H1 (cell line): ENCODE measurements at regions not wholly inside any gene's neighbourhood (a gene's known extent, or its start where the extent isn't known, plus 50 kb on each side); places are given as distances from the start of the nearest gene placed in this dataset.

Source experiments
- CTCF ChIA-PET: fragments of 300-600 bp; sonication (Branson Sonifier 250); formaldehyde crosslinking; loops from one replicate; lab custom pipeline; 2021; ENCODE audit not compliant: partially characterized antibody; lab: Charles Lee
- POLR2A ChIA-PET: fragments of 300-600 bp; sonication (Branson Sonifier 250); formaldehyde crosslinking; loops from one replicate; lab custom pipeline; 2021; ENCODE audit warnings: inconsistent platforms; ENCODE audit not compliant: partially characterized antibody; lab: Charles Lee
- DNase-seq, 2 experiments: peaks; one replicate each; pipeline versions ENCODE4 v3.0.0 to v3.0.0-alpha.2; 2010 to 2022; ENCODE audit warnings: low spot score in 2 of 2, low read depth in 1 of 2, mixed read lengths in 1 of 2
- FAIRE-seq: peaks from 2 replicates; lab custom pipeline; 2011; peaks lifted over from hg19 to GRCh38; lab: Jason Lieb, UNC
- H2AFZ ChIP-seq: 2 replicates; pipeline ENCODE4 v1.8.1; 2012; ENCODE audit warnings: low read length, inconsistent platforms
- H2AK5ac ChIP-seq: 2 replicates; pipeline ENCODE4 v1.6.1; 2013; ENCODE audit warnings: low read depth, low read length
- H2BK120ac ChIP-seq: replicated peaks from 2 replicates; pipeline ENCODE3; 2013; ENCODE audit warnings: low read depth, low read length, inconsistent platforms
- H2BK12ac ChIP-seq: 2 replicates; pipeline ENCODE4 v1.6.1; 2013; ENCODE audit warnings: low read depth, low read length
- H2BK15ac ChIP-seq: 2 replicates; pipeline ENCODE4 v1.6.1; 2013; ENCODE audit warnings: low read length
- H2BK20ac ChIP-seq: 2 replicates; pipeline ENCODE4 v1.6.1; 2013; ENCODE audit warnings: low read length
- H2BK5ac ChIP-seq: 2 replicates; pipeline ENCODE4 v1.6.1; 2013; ENCODE audit warnings: low read depth, low read length
- H3K14ac ChIP-seq: 2 replicates; pipeline ENCODE4 v1.6.1; 2013; ENCODE audit warnings: inconsistent platforms; ENCODE audit not compliant: insufficient read length
- H3K18ac ChIP-seq: 2 replicates; pipeline ENCODE4 v1.6.1; 2013; ENCODE audit warnings: low read length; ENCODE audit errors: extremely low read depth
- H3K23ac ChIP-seq: 2 replicates; pipeline ENCODE4 v1.6.1; 2013; ENCODE audit warnings: inconsistent platforms; ENCODE audit not compliant: insufficient read length
- H3K23me2 ChIP-seq: 2 replicates; pipeline ENCODE4 v1.6.1; 2013; ENCODE audit warnings: low read depth, low read length
- H3K27ac ChIP-seq: 2 replicates; pipeline ENCODE4 v1.6.1; 2011; ENCODE audit warnings: low read depth, low read length, inconsistent platforms
- H3K27me3 ChIP-seq, 4 experiments: replicated peaks in 1 of 4; 1 replicate in 1 of 4; 2 replicates in 3 of 4; pipeline versions ENCODE4 v1.6.1 to v1.8.1; 2011 to 2013; ENCODE audit warnings: low read length in 3 of 4, mild to moderate bottlenecking in 3 of 4, inconsistent platforms in 2 of 4, mixed read lengths in 2 of 4, moderate library complexity in 1 of 4; ENCODE audit not compliant: control insufficient read depth in 3 of 4, insufficient read depth in 3 of 4; ENCODE audit errors: extremely low read depth in 1 of 4
- H3K36me3 ChIP-seq, 4 experiments: 2 replicates each; pipeline versions ENCODE4 v1.6.1 to v1.8.1; 2011 to 2013; ENCODE audit warnings: mild to moderate bottlenecking in 4 of 4, low read length in 3 of 4, moderate library complexity in 2 of 4, control low read depth in 1 of 4, inconsistent platforms in 1 of 4; ENCODE audit not compliant: insufficient read depth in 4 of 4, control insufficient read depth in 2 of 4
- H3K4ac ChIP-seq: replicated peaks from 2 replicates; pipeline ENCODE3; 2013; ENCODE audit warnings: low read length, low read depth, mixed read lengths, inconsistent platforms; ENCODE audit not compliant: insufficient read length
- H3K4me1 ChIP-seq, 4 experiments: replicated peaks in 1 of 4; 1 replicate in 1 of 4; 2 replicates in 3 of 4; pipeline versions ENCODE4 v1.6.1 to v1.8.1; 2011 to 2013; ENCODE audit warnings: low read length in 3 of 4, inconsistent platforms in 2 of 4, mixed read lengths in 1 of 4; ENCODE audit not compliant: insufficient read depth in 4 of 4, control insufficient read depth in 3 of 4
- H3K4me2 ChIP-seq, 2 experiments: 2 replicates each; pipeline versions ENCODE4 v1.6.1 to v1.8.1; 2011 to 2013; ENCODE audit warnings: low read depth in 2 of 2, low read length in 2 of 2, control low read depth in 1 of 2, inconsistent platforms in 1 of 2, mild to moderate bottlenecking in 1 of 2; ENCODE audit not compliant: insufficient read depth in 1 of 2
- H3K4me3 ChIP-seq, 4 experiments: fragments of 200-600, 300-600 bp in 1 of 4; sonication (generic), shearing (Covaris generic), sonication (Bioruptor Twin) in 1 of 4; 2 replicates each; pipeline versions ENCODE4 v1.5.1 to v1.8.1; 2011 to 2016; ENCODE audit warnings: low read length in 4 of 4, low read depth in 3 of 4, control low read depth in 2 of 4, inconsistent platforms in 2 of 4, mild to moderate bottlenecking in 2 of 4, mixed read lengths in 1 of 4, moderate library complexity in 1 of 4; ENCODE audit not compliant: insufficient read depth in 2 of 4; ENCODE audit errors: extremely low read depth in 1 of 4
- H3K56ac ChIP-seq: replicated peaks from 2 replicates; pipeline ENCODE3; 2013; ENCODE audit warnings: low read depth, mild to moderate bottlenecking, mixed read lengths, low read length, inconsistent platforms; ENCODE audit not compliant: insufficient read length
- H3K79me1 ChIP-seq: 2 replicates; pipeline ENCODE4 v1.6.1; 2013; ENCODE audit warnings: low read depth, low read length, control low read depth
- H3K79me2 ChIP-seq, 2 experiments: 2 replicates each; pipeline versions ENCODE4 v1.6.1 to v1.8.1; 2012 to 2013; ENCODE audit warnings: low read length in 2 of 2, mild to moderate bottlenecking in 2 of 2, inconsistent platforms in 1 of 2; ENCODE audit not compliant: insufficient read depth in 2 of 2, control insufficient read depth in 1 of 2
- H3K9ac ChIP-seq, 4 experiments: replicated peaks in 1 of 4; 1 replicate in 1 of 4; 2 replicates in 3 of 4; pipeline versions ENCODE4 v1.6.1 to v1.8.1; 2011 to 2013; ENCODE audit warnings: low read depth in 3 of 4, low read length in 3 of 4, control low read depth in 2 of 4, mild to moderate bottlenecking in 2 of 4, moderate library complexity in 2 of 4, inconsistent platforms in 1 of 4; ENCODE audit errors: extremely low read depth in 1 of 4
- H3K9me3 ChIP-seq, 2 experiments: 2 replicates each; pipeline versions ENCODE4 v1.6.1 to v1.8.1; 2012 to 2013; ENCODE audit warnings: mild to moderate bottlenecking in 2 of 2, moderate library complexity in 2 of 2, control low read depth in 1 of 2, inconsistent platforms in 1 of 2, low read depth in 1 of 2, low read length in 1 of 2, mixed read lengths in 1 of 2; ENCODE audit not compliant: insufficient read depth in 2 of 2
- H4K20me1 ChIP-seq, 2 experiments: replicated peaks in 1 of 2; 2 replicates each; pipeline versions ENCODE3 to v1.8.1; 2011 to 2013; ENCODE audit warnings: inconsistent platforms in 2 of 2, low read length in 2 of 2, mild to moderate bottlenecking in 1 of 2; ENCODE audit not compliant: insufficient read depth in 2 of 2, control insufficient read depth in 1 of 2
- H4K5ac ChIP-seq: 2 replicates; pipeline ENCODE4 v1.6.1; 2013; ENCODE audit warnings: low read length, low read depth, mixed read lengths, inconsistent platforms; ENCODE audit not compliant: insufficient read length
- H4K8ac ChIP-seq: 2 replicates; pipeline ENCODE4 v1.8.0; 2013; ENCODE audit warnings: mild to moderate bottlenecking, moderate library complexity, low read length, inconsistent platforms; ENCODE audit not compliant: insufficient read depth; ENCODE audit errors: extremely low read depth
- H4K91ac ChIP-seq: replicated peaks from 2 replicates; pipeline ENCODE3; 2013; ENCODE audit warnings: low read length, mixed read lengths, inconsistent platforms; ENCODE audit not compliant: insufficient read length
- CHD1 ChIP-seq: IDR thresholded peaks from 2 replicates; pipeline ENCODE4 v1.6.1; 2012; ENCODE audit warnings: low read depth, low read length, improper control_type of control experiment
- CHD2 ChIP-seq: IDR thresholded peaks from 2 replicates; pipeline ENCODE4 v1.6.1; 2012; ENCODE audit warnings: low read length, improper control_type of control experiment
- EP300 ChIP-seq, 2 experiments: IDR thresholded peaks; 1 replicate in 1 of 2; 2 replicates in 1 of 2; pipeline ENCODE4 v1.6.1; 2011 to 2012; ENCODE audit warnings: low read depth in 2 of 2, low read length in 2 of 2, mild to moderate bottlenecking in 2 of 2, borderline replicate concordance in 1 of 2, inconsistent platforms in 1 of 2, moderate library complexity in 1 of 2
- GTF2F1 ChIP-seq: IDR thresholded peaks from 2 replicates; pipeline ENCODE4 v1.6.1; 2012; ENCODE audit warnings: low read depth, low read length, improper control_type of control experiment, borderline replicate concordance
- RBBP5 ChIP-seq: IDR thresholded peaks from 2 replicates; pipeline ENCODE4 v1.7.1; 2012; ENCODE audit warnings: low read depth, mild to moderate bottlenecking, inconsistent platforms, low read length, moderate library complexity, borderline replicate concordance
- RXRA ChIP-seq: IDR thresholded peaks from 2 replicates; pipeline ENCODE4 v1.6.1; 2011; ENCODE audit warnings: low read depth, mild to moderate bottlenecking, low read length, moderate library complexity; ENCODE audit not compliant: insufficient read depth
- SP4 ChIP-seq: IDR thresholded peaks from 2 replicates; pipeline ENCODE4 v1.6.1; 2012; ENCODE audit warnings: low read length, inconsistent platforms
- TAF7 ChIP-seq: optimal IDR thresholded peaks from 2 replicates; pipeline ENCODE3; 2011; ENCODE audit warnings: low read depth, mild to moderate bottlenecking, inconsistent platforms, low read length, moderate library complexity, borderline replicate concordance
- WGBS, 2 experiments: shearing (Covaris generic) in 1 of 2; methylation state at CpG; one replicate each; pipeline versions ENCODE4 v1.1.6 to v1.1.7; 2013 to 2015; ENCODE audit warnings: low lambda C conversion rate in 2 of 2, mixed read lengths in 2 of 2, inconsistent platforms in 1 of 2, low coverage in 1 of 2, missing lambda C conversion rate in 1 of 2; ENCODE audit not compliant: insufficient replicate concordance in 2 of 2, insufficient coverage in 1 of 2, insufficient read length in 1 of 2; ENCODE audit errors: extremely low coverage in 1 of 2, missing lambda C conversion rate in 1 of 2; 5-methylcytosine and 5-hydroxymethylcytosine counted together

- no peak overlapping the region for H2BK120ac ChIP-seq
- H3K79me1 ChIP-seq: no peaks in the 10 kb centered on the region
- no peak overlapping the region for H4K5ac ChIP-seq
- H3K27ac ChIP-seq: no peak overlapping the region
- ChIA-PET CTCF (interaction anchor here (1.8 kb wide), 1 partner anchor 9 kb away, joined by 11 read pairs; no protein-coding TSS in a partner anchor), POLR2A (no interaction called here)
- H2BK12ac ChIP-seq: no peak overlapping the region
- H4K91ac ChIP-seq: no peak overlapping the region
- peaks cover 2% of the 10 kb centered on the region; the same call in 1 of the 2 replicates for H3K23me2 ChIP-seq
- H3K4me2 ChIP-seq: no peak overlapping the region
- H3K9ac ChIP-seq: no peak overlapping the region
- H4K8ac ChIP-seq: no peak overlapping the region
- no peak overlapping the region for H2BK5ac ChIP-seq
- no peak overlapping the region for H3K56ac ChIP-seq
- H4K20me1 ChIP-seq: peaks cover 0 to 2% of the 10 kb centered on the region in 2 experiments
- no peaks in the 10 kb centered on the region; a peak in 1 of 4 replicates for H3K79me2 ChIP-seq
- no peak overlapping the region for H2BK15ac ChIP-seq
- no peak overlapping the region for H3K18ac ChIP-seq
- no peak for TF ChIP-seq CHD1
- TF ChIP-seq GTF2F1: no peak
- no peak for TF ChIP-seq RXRA
- TF ChIP-seq CHD2: no peak
- TF ChIP-seq TAF7: no peak
- no peak for TF ChIP-seq SP4
- no peak for TF ChIP-seq EP300 (IDR thresholded peaks at IDR 0.05; ENCODE audit: borderline replicate concordance in 1 of 2, low read depth in 2 of 2, low read length in 2 of 2)
- no peak for TF ChIP-seq RBBP5
- TF ChIP-seq, all 59 proteins: peak for 0
- Histone ChIP-seq H3K4ac (no peak overlapping the region), H2BK20ac (no peak overlapping the region), H3K23ac (no peak overlapping the region), H2AFZ (peak overlapping the region; percentile 17; the same call in 1 of the 2 replicates), H2AK5ac (no peak overlapping the region), H3K14ac (no peak overlapping the region), H3K4me3 (no peak overlapping the region), H3K27me3 (no peaks in the 10 kb centered on the region), H3K36me3 (no peaks in the 10 kb centered on the region), H3K4me1 (peaks cover 0 to 4% (median under 1%) of the 10 kb centered on the region in 4 experiments; a peak in 2 of 7 replicates), H3K9me3 (no peaks in the 10 kb centered on the region; a peak in 1 of 4 replicates)
- DNase-seq (no peak), FAIRE-seq (no peak)
- 87% methylated on average over 9 of the region's 9 CpGs; no CpG with 5 or more reads in 1 of the 2 experiments for WGBS, 2 experiments
Measured at GRCh38 chr9:82558855-82559630, 503.9 kb downstream of the RASEF start.
